ENCODE measurements at regions not wholly inside any gene's neighbourhood (a gene's known extent, or its start where the extent isn't known, plus 50 kb on each side); places are given as distances from the start of the nearest gene placed in this dataset.

DNA sequence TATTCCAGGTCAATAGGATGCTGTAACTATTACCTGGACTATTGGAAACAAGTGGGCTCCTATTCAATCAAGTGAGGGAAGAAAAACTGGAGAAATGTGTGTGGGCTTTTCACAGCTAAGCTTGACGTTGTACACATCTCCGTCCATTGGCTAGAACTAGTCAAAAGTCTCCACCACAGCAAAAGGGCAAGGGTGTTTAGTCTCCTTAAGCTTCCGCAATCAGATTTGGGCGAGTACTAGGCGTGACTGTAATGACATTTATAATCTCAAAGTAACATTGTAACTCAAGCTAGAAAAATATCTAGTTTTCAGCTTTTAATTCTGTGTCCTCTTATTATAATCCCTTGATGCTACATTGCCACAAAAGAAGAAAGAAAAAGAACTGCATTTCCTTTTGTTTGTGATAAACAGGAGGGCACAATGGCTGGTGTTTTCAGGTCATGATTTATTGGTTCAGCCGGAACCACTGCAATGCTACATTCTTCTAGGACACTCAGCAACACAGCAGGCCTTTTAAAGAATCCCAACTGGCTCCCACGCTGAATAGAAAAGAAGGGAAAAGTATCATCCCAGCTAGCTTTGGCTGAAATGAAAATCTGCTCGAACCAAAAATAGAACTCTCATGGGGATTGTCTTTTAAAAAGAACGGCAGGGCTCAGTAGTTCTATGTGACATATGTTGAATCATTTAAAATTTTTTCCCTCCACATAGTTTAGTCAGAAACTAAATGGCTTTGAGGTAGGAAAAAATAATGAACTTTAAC lies 387.7 kb downstream of the BTBD3 start:
- peak; percentile 8 to 14 for DNase-seq

DNA sequence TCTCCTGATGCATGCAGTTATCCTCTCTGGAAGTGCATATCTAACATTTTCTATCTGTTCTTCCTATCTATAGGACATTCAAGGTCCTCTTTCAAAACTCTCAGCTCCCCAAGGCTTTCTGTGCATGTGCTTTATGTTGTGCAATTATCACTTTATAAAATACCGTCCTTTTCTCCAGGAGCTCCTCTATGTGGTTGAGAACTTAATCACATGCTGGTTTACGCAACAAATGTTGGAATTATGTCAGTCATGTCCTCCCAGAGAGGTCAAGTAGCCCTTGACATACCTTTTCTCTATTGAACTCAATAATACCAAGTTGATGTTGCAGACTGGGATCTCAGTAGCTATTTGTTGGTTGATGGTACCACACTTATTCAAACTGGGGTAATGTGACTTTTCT lies 388.4 kb downstream of the BTBD3 start:
- DNase-seq, result no peak

DNA sequence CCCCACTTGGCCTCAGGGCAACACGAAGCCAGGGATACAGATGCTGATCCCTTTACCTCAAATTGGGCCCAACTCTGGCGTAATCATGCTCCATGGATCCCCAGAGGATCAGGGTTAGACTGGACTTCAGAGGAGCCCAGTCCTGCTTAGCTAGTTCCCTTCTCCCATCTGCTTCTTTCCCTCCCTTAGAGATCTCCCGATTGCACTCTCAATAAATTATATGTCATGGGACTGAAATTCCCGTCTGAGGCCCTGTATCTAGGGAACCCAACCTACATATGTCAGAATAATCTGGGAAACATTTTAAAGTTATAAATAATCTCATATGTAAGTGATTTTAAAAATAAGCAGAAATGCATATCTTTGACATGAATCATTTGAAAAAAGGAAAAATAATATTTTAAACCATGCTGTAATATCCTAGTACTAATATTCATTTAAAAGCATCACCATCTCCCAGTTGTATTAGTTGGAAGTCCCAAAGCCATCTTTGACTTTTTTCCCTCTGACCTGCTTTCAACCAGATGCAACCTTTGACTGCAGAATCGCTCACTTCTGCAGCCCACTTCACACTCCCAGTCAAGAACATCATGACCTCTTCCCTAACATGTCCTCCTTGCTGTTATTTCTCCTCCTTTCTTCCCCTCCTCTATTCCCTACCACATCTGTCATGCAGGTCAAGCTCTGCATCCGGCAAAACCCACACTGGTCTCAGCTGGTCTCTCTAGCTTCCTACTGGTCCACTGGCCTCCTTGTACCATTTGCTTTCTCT lies 393.6 kb downstream of the BTBD3 start:
- no peak for DNase-seq

DNA sequence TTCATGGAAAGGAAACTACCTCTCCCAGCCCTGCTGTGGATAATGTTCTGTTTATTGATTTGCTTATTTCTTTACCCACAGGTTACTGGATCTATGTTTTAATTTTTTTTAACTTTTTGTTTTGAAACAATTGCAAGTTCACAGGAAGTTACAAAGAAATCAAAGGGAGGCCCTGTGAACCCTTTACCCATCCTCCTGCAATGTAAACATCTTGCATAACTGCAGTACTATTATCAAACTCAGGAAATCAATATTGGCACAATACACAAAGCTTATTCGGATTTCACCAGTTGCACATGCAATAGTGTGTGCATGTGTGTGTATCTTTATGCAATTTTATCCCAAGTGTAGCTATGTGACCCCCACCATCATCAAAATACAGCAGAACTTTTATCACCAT lies 398.0 kb downstream of the BTBD3 start:
- DNase-seq, result no peak

DNA sequence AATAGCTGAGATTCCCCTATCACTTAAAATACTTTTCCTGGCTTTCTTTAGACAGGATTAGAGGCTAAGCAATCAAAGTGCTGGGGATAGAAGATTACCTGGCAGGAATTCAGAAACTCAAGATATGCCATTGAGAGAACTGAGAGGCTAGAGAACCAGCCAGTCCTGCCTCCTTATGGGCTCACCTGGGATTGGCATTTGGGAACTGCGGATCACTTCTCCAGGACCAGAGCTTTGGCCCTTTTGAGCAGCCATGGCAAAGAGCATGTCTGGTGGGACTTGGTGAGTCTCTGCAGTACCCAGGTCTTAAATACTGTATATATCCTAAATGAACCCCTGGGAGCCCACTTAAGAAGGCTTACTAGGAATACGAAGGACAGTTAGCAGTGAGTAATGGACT lies 399.1 kb downstream of the BTBD3 start:
- DNase-seq, result no peak

DNA sequence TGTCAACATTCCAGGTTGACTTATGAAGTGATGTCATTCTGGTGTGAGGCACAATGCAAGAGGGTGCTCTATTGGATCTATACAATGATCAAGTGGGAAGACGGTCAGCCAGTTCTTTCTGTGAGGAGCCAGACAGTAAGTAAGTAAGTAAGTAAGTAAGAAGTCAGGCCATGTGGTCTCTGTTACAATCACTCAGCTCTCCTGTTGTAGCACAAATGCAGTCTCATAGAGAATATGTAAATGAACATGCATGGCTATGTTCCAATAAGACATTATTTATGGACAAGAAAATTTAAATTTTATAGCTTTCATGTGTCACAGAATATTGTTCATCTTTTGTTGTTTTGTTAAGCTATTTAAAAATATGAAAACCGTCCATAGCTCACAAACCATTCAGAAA lies 399.7 kb downstream of the BTBD3 start:
- no peak for DNase-seq

DNA sequence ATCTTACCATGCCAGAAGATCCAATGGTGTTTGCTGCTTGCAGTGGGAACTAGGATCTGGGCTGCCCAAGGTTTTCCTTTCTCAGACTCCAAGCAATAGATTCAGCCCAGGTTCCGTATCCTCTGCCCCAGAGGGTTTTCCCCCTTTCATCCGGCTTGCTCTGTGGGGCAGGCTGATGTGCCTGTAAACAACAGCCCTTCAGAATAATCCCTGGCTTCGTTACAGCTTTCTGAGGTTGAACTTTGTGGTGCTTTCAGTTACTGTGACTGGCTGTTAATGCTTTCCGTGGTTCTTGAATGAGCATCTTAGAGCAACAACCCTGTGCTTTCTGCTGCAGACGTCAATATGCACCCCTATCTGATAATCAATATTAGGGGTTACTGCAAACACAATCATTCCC lies 400.4 kb downstream of the BTBD3 start:
- no peak for DNase-seq

DNA sequence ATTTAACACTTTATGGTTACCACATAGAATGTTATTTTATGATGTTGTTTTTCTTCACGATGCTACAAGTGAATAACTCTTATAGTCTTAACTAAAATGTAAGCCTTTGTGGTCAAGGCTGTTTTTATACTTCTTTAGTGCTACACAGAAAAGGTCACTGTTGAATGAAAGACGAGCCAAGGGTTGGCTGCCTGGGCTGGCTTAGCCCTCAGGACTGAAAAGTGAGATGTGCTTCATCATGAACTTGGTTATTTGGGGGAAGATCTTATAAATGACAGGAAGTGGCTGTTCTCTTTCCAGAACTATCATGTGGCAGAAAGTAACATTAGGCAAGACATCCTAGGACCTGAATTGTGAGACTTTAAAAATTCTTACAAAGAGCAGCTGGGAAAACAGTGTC lies 404.0 kb downstream of the BTBD3 start:
- no peak for DNase-seq

DNA sequence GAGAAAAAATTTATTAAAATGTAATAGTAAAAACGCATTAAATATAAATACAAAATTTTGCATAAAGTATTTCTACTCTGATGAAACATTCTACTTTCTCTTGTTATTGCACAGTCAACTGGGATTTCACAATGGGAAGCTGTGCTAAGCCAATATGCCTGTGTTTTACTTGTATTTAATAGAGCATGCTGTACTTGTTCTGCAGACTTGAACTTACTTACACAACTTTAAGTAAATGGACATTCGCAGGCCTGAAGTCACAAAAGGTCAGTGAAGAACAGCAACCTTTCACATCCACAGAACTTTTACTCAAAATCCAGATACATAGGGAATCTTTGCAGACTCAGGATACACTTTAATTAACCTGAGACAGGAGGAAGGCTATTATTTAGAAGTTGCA lies 409.5 kb downstream of the BTBD3 start:
- DNase-seq, result no peak

DNA sequence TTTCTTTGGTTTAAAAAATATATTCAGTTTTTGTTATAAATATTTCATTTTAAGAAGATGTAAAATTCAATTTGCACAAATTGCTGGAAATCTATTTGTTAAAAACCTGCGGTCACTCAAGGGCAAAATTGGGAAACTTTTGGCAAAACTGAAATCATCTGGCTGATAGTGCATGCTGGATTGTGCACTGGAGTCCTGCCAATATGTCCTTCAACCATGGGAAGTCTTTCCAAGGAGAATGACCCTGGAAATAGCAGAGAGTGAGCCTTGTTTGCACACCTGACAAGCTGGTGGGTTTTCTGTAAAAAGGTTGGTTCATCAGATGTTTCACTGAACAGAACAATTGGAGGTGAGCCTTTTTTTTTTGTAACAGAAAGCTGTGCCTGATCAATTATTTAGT lies 413.5 kb downstream of the BTBD3 start:
- DNase-seq, result peak in 1 of 2 experiments; percentile 39

DNA sequence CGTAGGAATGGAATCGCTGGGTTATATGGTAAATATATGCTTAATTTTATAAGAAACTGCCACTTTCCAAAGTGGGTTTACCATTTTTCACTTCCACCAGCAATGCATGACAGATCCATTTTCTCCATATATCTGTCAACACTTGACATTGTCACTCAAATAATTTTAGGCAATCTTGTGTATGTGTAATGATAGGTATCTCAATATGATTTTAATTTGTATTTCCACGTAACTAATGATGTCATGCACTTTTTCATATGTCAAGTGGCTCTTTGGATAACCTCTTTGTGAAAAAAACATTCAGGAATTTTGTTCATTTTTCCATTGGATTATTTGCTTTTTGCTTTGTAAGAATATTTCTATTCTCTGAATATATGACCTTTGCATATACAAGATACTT lies 419.9 kb downstream of the BTBD3 start:
- no peak for DNase-seq

DNA sequence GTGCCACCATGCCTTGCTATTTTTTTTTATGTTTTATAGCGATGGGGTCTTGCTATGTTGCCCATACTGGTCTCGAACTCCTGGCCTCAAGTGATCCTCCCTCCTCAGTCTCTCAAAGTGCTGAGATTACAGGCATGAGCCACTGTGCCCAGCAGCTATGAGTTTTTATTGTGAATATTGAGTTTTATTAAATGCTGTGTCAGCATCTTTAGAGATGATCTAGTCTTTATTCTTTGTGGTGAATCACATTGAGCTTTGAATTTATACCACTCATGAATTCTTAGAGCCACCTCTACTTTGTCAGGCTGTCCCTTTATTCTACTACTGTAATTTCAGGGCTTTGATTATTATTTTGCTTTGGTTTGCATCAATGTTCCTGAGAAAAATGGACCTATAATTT lies 428.3 kb downstream of the BTBD3 start:
- DNase-seq, result no peak

DNA sequence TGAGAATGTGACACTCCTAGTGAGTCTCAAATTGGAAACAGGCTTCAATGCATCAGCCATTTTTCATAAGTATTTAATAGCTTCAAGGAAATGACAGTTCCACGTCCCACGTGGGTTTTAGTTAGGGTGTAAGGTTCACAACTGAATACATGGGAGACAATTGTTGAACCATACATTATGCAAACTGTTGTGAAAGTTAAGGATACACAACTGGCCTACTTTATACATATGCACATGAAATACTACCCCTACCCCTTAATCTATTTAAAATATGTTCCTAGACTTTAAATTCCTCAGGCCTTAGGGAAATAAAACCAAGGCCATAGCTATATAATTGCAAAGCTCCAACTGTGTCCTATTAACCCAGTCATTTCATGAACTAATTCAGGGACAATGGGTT lies 436.1 kb downstream of the BTBD3 start:
- no peak for DNase-seq

DNA sequence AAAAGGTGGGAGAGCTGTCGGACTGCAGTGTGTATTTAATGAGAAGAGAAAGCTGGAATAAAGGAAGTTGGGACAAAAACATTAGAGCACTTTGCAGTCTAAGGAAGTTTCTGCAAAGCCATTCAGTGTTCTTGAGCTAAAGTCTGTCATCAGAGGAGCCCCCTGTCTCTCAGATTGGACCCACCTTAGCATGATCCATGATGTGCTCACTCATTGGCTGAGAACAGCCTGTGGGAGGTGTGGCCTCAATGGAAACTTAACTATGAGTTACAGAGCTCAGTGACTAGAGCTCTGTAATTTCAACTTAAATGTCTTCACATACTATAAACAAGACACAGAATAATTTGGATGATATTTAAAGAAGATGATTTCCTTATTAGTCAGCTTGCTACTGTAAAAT lies 437.0 kb downstream of the BTBD3 start:
- DNase-seq, result no peak

DNA sequence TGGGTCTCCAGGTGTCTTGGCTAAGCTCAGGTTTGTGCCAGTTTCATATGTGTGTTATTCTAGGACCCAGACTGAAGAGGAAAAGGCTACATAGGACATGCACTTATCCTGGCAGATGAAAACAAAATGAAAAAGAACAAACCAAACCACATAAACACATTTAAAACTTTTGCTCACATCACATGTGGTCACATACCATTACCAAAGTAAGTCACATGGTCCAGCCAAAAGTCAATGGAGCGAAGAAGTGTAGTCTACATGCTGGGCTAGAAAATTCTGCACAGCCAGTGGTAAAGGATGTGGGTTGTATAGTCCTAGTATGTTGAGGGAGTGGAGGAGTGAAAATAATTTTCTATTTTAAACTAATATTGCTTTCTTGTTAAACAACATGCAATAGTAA lies 437.5 kb downstream of the BTBD3 start:
- DNase-seq, result no peak

DNA sequence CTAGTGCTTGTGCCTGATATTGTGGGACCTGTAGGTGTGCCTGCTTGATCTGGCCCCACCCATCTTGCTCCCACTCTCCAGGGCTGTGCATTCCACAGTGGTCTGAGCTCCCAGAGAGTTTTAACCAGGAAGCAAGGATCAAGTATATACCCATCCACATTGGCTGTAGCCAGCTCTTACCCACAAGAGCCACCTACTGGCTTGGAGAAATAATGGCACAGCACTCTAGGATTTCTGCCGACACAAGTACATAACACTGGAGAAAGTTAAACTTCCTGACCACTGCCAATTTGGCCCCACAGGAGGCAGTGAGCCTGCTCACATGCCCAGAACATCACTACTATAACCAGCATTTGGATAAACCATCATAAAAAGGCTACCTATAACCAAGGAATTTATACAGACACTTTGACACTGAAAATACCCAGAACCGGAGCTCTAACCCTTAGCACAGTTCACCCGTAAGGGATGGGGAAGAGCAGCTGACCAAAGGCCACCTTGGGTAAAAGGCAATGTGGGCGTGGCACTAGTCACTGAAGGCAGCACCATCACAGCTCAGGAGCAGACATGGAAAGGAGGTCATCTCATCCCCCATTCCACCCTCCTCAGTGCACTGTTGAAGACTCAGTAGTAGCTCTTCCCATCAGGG lies 440.4 kb downstream of the BTBD3 start:
- DNase-seq, result peak; percentile 5 to 49

DNA sequence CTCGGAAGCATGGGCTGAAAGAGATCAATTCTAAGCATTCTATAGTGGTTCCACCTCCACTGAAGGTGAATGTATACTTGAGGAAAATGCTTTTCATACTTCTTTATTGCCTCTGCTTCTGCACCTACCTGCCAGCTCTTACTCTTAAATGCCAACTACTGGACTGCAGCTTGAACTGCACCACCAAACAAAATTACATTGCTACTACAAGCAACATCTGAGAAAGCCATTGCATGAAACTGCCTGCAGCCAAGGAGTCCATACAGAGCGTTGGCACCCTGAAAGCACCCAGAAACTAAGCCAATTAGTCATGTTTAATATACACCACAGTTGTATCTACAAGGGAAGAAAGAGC lies 440.9 kb downstream of the BTBD3 start:
- no peak for DNase-seq

DNA sequence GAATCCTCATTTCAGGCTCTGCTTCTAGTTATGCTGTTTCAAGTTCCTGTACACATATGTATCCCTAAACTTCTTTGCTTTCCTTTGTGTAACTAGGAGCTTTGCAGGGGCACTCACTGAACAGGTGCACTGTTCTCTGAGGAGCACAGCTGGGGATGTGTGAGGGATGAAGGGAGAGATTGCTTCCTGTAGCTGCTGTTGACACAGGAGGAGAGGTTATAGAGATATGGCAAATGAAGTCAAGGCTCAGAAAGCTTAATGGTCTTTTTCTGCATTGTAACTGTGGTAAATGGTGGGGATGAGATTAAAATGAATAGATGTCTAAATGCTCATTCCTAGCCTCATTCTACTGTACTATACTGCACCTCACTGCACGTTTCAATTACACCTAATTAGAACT lies 454.3 kb downstream of the BTBD3 start:
- peak; percentile 88 to 98 for DNase-seq

DNA sequence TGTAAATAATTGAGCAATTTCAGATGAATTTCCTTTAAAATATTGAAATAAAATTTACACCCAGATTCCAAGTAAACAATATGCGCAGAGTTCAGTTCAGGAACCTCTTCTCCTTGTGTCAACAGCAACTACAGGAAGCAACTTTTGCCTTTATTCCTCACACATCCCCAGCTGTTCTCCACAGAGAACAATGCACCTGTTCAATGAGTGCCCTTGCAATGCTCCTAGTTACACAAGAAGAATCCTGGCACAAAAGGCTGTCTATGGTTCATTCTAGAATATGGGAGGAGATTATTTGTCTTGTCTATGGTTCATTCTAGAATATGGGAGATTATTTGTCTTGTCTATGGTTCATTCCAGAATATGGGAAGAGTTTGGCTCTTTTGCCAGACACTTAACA lies 454.9 kb downstream of the BTBD3 start:
- DNase-seq, result peak; percentile 55 to 84

DNA sequence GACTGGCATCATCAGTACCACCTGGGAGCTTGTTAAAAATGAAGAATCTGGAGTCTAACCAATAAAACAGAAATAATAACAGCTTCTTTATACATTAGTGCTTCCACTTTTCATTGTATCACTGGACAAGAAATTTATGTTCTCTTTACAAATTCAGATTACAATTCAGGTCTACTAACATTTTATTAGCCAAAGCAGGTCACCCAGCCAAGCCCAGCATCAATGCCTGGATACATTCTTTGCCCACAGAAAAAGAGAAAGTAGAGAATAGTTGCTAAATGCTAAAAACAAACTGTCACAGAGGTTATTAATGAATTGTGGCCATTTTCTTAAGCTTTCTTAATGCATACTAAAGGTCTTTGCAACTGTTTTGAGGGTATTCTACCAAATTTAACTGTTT lies 458.3 kb downstream of the BTBD3 start:
- no peak for DNase-seq

DNA sequence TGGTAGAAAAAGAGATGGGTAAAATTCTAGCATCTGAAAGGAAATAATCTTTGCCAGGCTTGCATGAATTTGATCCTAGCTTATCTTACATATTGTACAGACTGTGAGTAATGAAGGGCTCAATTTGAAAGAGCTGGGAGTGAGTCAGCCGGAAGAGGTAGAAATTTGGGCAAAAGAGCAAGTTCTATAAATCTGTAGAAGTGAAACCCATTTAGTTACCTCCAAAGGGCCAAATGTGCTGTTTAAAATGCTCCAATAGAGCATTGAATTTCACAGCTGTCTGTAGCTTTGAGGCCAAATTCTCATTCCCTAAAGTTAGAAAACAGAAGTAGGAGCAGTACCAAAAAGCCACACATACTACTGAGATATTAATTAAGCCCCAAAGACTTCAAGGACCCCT lies 466.1 kb downstream of the BTBD3 start:
- DNase-seq, result no peak

DNA sequence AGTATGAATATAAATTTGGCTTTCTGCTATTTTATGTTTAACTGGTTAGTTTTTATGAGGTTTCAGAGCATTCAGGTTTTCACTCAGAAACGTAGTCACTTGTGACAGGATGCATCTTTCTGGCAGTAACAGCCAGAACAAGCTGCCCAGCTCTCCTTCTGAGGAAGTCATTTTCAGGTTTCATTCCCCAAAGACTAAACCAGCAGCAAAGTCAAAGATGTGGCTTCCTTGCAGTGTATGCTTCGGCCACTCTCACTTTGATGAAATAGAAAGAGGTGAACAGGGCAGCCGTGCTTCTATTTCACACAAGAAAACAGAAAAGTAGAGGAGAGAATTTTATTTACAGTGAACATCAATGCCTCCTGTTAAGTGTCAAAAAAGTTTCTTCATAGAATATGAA lies 469.1 kb downstream of the BTBD3 start:
- DNase-seq, result no peak

DNA sequence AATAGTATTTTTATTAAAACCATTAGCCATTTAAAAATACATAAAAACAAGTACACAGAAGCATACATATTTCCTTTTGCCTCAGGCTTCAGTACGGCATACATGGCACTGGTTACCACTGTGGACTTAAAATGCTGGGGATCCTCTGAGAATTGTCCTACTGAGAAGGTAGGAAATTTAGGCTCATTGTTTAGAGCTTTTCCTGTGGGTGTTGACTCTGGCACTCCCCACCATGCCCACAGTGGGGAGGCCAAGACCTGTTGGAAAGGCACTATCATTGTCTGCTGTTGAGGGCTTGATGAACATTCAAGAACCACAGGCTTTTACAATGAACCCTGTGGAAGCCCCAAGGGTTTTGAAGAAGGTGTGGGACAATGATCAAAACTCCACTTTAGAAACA lies 473.4 kb downstream of the BTBD3 start:
- DNase-seq, result peak in 1 of 2 experiments; percentile 31

DNA sequence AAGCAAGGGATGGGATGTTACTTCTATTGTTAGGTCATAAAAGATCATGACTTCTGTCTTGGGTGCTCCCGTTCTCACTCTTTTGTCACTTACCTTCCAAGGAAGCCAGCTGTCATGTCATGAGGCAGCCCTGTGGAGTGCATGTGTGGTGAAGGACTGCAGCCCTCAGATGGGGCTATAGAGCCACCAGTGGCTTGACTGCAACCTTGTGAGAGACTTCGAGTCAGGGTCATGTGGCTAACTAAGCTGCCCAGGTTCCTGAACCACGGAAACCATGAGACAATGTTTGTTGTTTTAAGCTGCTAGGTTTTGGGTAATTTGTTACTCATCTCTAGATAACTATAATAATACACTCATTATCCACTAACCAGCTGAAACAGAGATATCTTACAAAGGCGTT lies 477.1 kb downstream of the BTBD3 start:
- peak in 1 of 2 experiments; percentile 11 for DNase-seq
